D721Med (cell line): ENCODE measurements at regions not wholly inside any gene's neighbourhood (a gene's known extent, or its start where the extent isn't known, plus 50 kb on each side); places are given as distances from the start of the nearest gene placed in this dataset.

Experiments used
- DNase-seq: peaks from one replicate; pipeline ENCODE4 v3.0.0; 2011; ENCODE audit warnings: low spot score; ENCODE audit not compliant: insufficient read length
- FAIRE-seq: peaks from 2 replicates; lab custom pipeline; 2011; peaks lifted over from hg19 to GRCh38; lab: Jason Lieb, UNC
- TF ChIP-seq, protein P1 (sequence below): IDR thresholded peaks from 2 replicates; pipeline ENCODE4 v1.5.1; 2012; ENCODE audit warnings: mild to moderate bottlenecking, control low read depth; ENCODE audit not compliant: insufficient read depth; ENCODE audit errors: missing control alignments

DNA sequence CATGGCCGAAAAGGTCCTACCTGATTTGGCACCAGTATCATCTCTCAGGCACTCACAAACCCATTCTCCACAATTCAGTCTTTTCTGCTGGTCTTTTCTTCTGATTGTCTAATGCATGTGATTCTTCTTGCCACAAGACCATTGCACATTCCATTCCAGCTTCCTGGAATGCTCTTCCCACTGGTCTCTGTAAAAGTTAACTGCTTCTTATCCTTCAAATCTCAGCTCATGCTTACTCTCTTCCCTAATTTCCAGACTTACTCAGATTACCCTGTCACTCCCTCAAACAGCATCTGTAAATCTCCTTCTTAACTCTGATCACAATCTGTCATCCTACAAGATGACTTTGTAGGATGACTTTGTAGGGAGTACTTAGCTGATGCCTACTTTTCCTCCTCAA is 320.2 kb downstream of the MAP2K6 start:
- TF ChIP-seq, protein P1, sequence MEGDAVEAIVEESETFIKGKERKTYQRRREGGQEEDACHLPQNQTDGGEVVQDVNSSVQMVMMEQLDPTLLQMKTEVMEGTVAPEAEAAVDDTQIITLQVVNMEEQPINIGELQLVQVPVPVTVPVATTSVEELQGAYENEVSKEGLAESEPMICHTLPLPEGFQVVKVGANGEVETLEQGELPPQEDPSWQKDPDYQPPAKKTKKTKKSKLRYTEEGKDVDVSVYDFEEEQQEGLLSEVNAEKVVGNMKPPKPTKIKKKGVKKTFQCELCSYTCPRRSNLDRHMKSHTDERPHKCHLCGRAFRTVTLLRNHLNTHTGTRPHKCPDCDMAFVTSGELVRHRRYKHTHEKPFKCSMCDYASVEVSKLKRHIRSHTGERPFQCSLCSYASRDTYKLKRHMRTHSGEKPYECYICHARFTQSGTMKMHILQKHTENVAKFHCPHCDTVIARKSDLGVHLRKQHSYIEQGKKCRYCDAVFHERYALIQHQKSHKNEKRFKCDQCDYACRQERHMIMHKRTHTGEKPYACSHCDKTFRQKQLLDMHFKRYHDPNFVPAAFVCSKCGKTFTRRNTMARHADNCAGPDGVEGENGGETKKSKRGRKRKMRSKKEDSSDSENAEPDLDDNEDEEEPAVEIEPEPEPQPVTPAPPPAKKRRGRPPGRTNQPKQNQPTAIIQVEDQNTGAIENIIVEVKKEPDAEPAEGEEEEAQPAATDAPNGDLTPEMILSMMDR: no peak
- DNase-seq (no peak), FAIRE-seq (peak; percentile 94)

DNA sequence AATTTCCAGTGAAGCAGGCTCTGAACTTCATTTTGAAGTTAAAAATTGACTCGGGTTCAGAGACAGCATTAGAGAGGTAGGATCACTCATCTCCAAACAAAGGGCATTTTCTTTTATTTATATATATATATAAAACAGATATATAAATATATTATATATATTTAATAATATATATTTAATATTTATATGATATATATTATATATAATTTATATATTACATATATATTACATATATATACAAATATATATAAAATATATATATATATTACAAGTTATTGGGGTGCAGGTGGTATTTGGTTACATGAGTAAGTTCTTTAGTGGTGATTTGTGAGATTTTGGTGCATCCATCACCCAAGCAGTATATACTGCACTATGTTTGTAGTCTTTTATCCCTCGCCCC is 320.8 kb downstream of the MAP2K6 start:
- DNase-seq (no peak), FAIRE-seq (no peak)
- TF ChIP-seq, protein P1: no peak

DNA sequence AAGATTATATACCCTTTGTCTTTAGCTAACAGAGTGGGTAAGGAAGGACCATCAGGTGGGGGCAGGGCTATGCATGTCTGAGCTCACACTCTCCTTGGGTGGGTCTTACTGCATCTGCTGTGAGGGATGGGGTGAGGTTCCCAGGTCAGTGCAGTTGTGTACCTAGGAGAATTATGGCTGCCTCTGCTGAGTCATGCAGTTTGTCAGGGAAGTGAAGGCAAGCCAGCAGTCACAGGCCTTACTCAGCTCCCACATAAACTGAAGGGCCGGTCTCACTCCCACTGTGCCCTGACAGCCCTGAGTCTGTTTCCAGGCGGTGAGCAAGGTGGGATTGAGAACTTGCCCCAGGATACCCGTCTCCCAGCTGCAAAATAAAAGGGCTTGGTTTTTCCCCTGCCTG is 328.6 kb downstream of the MAP2K6 start:
- DNase-seq (no peak), FAIRE-seq (no peak)
- TF ChIP-seq, protein P1: no peak

GRCh38 chr17:69744512-69745070 is 330.1 kb downstream of the MAP2K6 start:
- FAIRE-seq (no peak), DNase-seq (no peak)
- TF ChIP-seq, protein P1: no peak

GRCh38 chr17:69749911-69750310 is 325.1 kb upstream of the KCNJ16 start:
- DNase-seq (no peak), FAIRE-seq (no peak)
- TF ChIP-seq, protein P1: no peak

DNA sequence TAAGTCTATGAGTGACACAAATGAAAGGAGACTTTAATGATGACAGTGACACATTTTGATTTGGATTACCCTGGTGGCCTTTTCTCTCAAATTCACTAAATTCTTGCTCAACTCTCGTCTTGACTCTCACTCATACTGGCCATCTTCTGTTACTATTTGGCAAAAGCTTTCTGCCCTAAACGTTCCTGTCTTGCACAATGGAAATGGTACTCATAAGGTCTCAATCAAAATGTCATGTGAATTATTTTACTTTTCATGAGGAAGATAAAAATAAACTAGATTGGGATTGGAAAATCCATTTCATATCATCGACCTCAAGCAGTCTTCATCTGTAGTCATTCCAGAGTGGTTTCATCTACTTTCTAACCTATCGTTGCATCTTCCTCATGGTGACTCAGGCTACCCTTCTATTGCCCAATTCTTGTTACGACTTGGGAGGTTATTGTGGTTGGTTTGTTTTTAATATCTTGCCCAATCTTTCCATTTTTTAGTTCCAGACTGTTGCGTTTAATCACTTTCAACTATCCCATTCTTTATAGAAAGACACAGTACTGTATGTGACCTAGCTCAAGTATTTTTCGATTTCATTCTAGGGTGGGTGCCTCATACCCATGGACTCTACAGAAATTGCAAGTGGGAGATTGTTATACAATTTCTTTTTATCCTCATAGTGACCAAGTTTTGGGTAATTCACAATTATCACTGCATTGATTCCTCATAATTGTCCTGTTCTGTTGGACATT is 317.2 kb upstream of the KCNJ16 start:
- FAIRE-seq: no peak
- TF ChIP-seq, protein P1: no peak
- no peak for DNase-seq

DNA sequence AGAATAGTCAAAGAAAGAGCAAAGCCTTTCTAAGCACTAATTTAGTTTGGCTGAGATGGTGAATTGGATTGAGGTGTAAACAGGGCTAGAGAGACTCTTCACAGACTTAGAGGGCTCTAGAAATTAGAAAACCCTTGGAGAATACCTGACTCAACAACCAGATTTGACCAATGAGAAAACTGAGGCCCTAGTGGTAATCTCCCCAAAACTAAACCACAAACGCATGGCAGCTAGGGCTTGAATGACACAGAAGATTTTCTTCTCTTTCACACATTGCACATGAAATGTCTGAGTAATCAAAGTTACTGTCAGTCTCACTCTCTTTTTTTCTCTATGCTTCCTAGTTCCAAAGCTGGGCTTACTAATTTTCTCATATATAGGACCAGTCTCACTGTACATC is 314.5 kb upstream of the KCNJ16 start:
- FAIRE-seq (no peak), DNase-seq (no peak)
- TF ChIP-seq, protein P1: no peak
